Activated naive CD4-positive, alpha-beta T cell treated with anti-CD3 and anti-CD28 coated beads for 36 hours (primary cell): ENCODE measurements at regions not wholly inside any gene's neighbourhood (a gene's known extent, or its start where the extent isn't known, plus 50 kb on each side); places are given as distances from the start of the nearest gene placed in this dataset.

Experiments used
- CTCF ChIA-PET: fragments of 350-600 bp; sonication (Branson Sonifier 250); formaldehyde crosslinking; loops from one replicate; lab custom pipeline; 2021; ENCODE audit warnings: antibody characterized with exemption; lab: Charles Lee
- DNase-seq: peaks from one replicate; pipeline ENCODE4 v3.0.0-alpha.2; 2020
- H3K27ac Mint-ChIP-seq: one replicate; pipeline ENCODE4 v1.8.0; 2021; ENCODE audit warnings: mild to moderate bottlenecking, mixed read lengths
- H3K27me3 Mint-ChIP-seq: one replicate; pipeline ENCODE4 v1.8.0; 2021; ENCODE audit warnings: low read depth, mixed read lengths
- H3K36me3 Mint-ChIP-seq: one replicate; pipeline ENCODE4 v1.8.0; 2021; ENCODE audit warnings: low read depth, mixed read lengths
- H3K4me1 Mint-ChIP-seq: one replicate; pipeline ENCODE4 v1.8.0; 2021; ENCODE audit warnings: low read depth, mixed read lengths
- H3K4me3 Mint-ChIP-seq: one replicate; pipeline ENCODE4 v1.8.0; 2021; ENCODE audit warnings: mild to moderate bottlenecking, moderate library complexity, mixed read lengths
- H3K9me3 Mint-ChIP-seq: one replicate; pipeline ENCODE4 v1.8.0; 2021; ENCODE audit warnings: mixed read lengths
- intact Hi-C: fragments of 100-400 bp; cut with micrococcal nuclease; formaldehyde crosslinking; loops from one replicate; pipeline ENCODE4 v1.15.1; 2023

- intact Hi-C loops: no loop called here
- Mint-ChIP-seq H3K9me3 (peaks cover 2% of the 10 kb centered on the region), H3K27me3 (peaks cover 27% of the 10 kb centered on the region), H3K27ac (no peak overlapping the region), H3K36me3 (no peaks in the 10 kb centered on the region), H3K4me1 (no peaks in the 10 kb centered on the region), H3K4me3 (no peak overlapping the region)
- CTCF ChIA-PET: no interaction called here
- peak; percentile 2 for DNase-seq
These were observed 64.3 kb upstream of the DIO3 start for GRCh38 chr14:101496776-101497683.

- H3K9me3 Mint-ChIP-seq: peaks cover 2% of the 10 kb centered on the region
- CTCF ChIA-PET: no interaction called here
- DNase-seq: peak; percentile 0
- H3K27me3 Mint-ChIP-seq: peaks cover 27% of the 10 kb centered on the region
- no peak overlapping the region for H3K27ac Mint-ChIP-seq
- no peaks in the 10 kb centered on the region for H3K36me3 Mint-ChIP-seq
- no peak overlapping the region for H3K4me3 Mint-ChIP-seq
- H3K4me1 Mint-ChIP-seq: no peaks in the 10 kb centered on the region
- intact Hi-C loops: no loop called here
These were observed 63.4 kb upstream of the DIO3 start for GRCh38 chr14:101497684-101498525.

GRCh38 chr14:101498526-101498860, 62.8 kb upstream of the DIO3 start:
- CTCF ChIA-PET: no interaction called here
- peaks cover 2% of the 10 kb centered on the region for H3K9me3 Mint-ChIP-seq
- H3K4me3 Mint-ChIP-seq: no peak overlapping the region
- no peak for DNase-seq
- H3K27ac Mint-ChIP-seq: no peak overlapping the region
- H3K36me3 Mint-ChIP-seq: no peaks in the 10 kb centered on the region
- H3K4me1 Mint-ChIP-seq: no peaks in the 10 kb centered on the region
- H3K27me3 Mint-ChIP-seq: peaks cover 27% of the 10 kb centered on the region
- intact Hi-C loops: no loop called here

- intact Hi-C loops: no loop called here
- Mint-ChIP-seq H3K9me3 (no peaks in the 10 kb centered on the region), H3K4me1 (no peaks in the 10 kb centered on the region), H3K27ac (no peak overlapping the region), H3K4me3 (no peak overlapping the region), H3K27me3 (peaks cover 27% of the 10 kb centered on the region), H3K36me3 (no peaks in the 10 kb centered on the region)
- CTCF ChIA-PET: no interaction called here
- no peak for DNase-seq
These were observed 62.2 kb upstream of the DIO3 start for GRCh38 chr14:101499080-101499479.

- H3K36me3 Mint-ChIP-seq: no peaks in the 10 kb centered on the region
- H3K4me1 Mint-ChIP-seq: no peaks in the 10 kb centered on the region
- intact Hi-C loops: no loop called here
- peaks cover 24% of the 10 kb centered on the region for H3K27me3 Mint-ChIP-seq
- H3K27ac Mint-ChIP-seq: no peak overlapping the region
- CTCF ChIA-PET: no interaction called here
- no peaks in the 10 kb centered on the region for H3K9me3 Mint-ChIP-seq
- DNase-seq: no peak
- no peak overlapping the region for H3K4me3 Mint-ChIP-seq
These were observed 61.8 kb upstream of the DIO3 start for GRCh38 chr14:101499513-101499912.

GRCh38 chr14:101500061-101500460, 61.2 kb upstream of the DIO3 start:
- no peaks in the 10 kb centered on the region for H3K4me1 Mint-ChIP-seq
- H3K36me3 Mint-ChIP-seq: no peaks in the 10 kb centered on the region
- H3K9me3 Mint-ChIP-seq: no peaks in the 10 kb centered on the region
- H3K4me3 Mint-ChIP-seq: no peak overlapping the region
- no peak for DNase-seq
- CTCF ChIA-PET: no interaction called here
- H3K27me3 Mint-ChIP-seq: peaks cover 24% of the 10 kb centered on the region
- intact Hi-C loops: no loop called here
- no peak overlapping the region for H3K27ac Mint-ChIP-seq

GRCh38 chr14:101500681-101501080, 60.6 kb upstream of the DIO3 start:
- CTCF ChIA-PET: interaction anchor here (1.3 kb wide), 1 partner anchor 122 kb away, joined by 3 read pairs; no protein-coding TSS in a partner anchor
- H3K27me3 Mint-ChIP-seq: peaks cover 24% of the 10 kb centered on the region
- H3K36me3 Mint-ChIP-seq: no peaks in the 10 kb centered on the region
- DNase-seq: no peak
- no peak overlapping the region for H3K27ac Mint-ChIP-seq
- H3K9me3 Mint-ChIP-seq: no peaks in the 10 kb centered on the region
- H3K4me1 Mint-ChIP-seq: no peaks in the 10 kb centered on the region
- intact Hi-C loops: no loop called here
- no peak overlapping the region for H3K4me3 Mint-ChIP-seq

GRCh38 chr14:101501341-101501740, 60.0 kb upstream of the DIO3 start:
- Mint-ChIP-seq H3K9me3 (no peaks in the 10 kb centered on the region), H3K4me1 (no peaks in the 10 kb centered on the region), H3K4me3 (no peak overlapping the region), H3K36me3 (no peaks in the 10 kb centered on the region), H3K27ac (no peak overlapping the region), H3K27me3 (peaks cover 20% of the 10 kb centered on the region)
- CTCF ChIA-PET: interaction anchor here (0.6 to 1.3 kb wide), 2 partner anchors 94 to 122 kb away, joined by 3 read pairs; no protein-coding TSS in a partner anchor
- DNase-seq: no peak
- intact Hi-C loops: no loop called here

GRCh38 chr14:101501858-101502615, 59.3 kb upstream of the DIO3 start:
- no peaks in the 10 kb centered on the region for H3K9me3 Mint-ChIP-seq
- no peaks in the 10 kb centered on the region for H3K36me3 Mint-ChIP-seq
- H3K4me1 Mint-ChIP-seq: no peaks in the 10 kb centered on the region
- H3K4me3 Mint-ChIP-seq: no peak overlapping the region
- peaks cover 19% of the 10 kb centered on the region for H3K27me3 Mint-ChIP-seq
- CTCF ChIA-PET: interaction anchor here (0.6 to 1.3 kb wide), 2 partner anchors 93 to 121 kb away, joined by 3 read pairs; no protein-coding TSS in a partner anchor
- DNase-seq: peak; percentile 0
- intact Hi-C loops: no loop called here
- H3K27ac Mint-ChIP-seq: no peak overlapping the region

GRCh38 chr14:101502761-101503392, 58.4 kb upstream of the DIO3 start:
- Mint-ChIP-seq H3K4me3 (no peak overlapping the region), H3K9me3 (no peaks in the 10 kb centered on the region), H3K4me1 (no peaks in the 10 kb centered on the region), H3K36me3 (no peaks in the 10 kb centered on the region), H3K27ac (no peak overlapping the region), H3K27me3 (peaks cover 14% of the 10 kb centered on the region)
- CTCF ChIA-PET: no interaction called here
- DNase-seq: peak; percentile 0
- intact Hi-C loops: no loop called here

GRCh38 chr14:101503431-101504095, 57.7 kb upstream of the DIO3 start:
- Mint-ChIP-seq H3K9me3 (no peaks in the 10 kb centered on the region), H3K4me3 (no peak overlapping the region), H3K27me3 (peaks cover 8% of the 10 kb centered on the region), H3K27ac (no peak overlapping the region), H3K4me1 (no peaks in the 10 kb centered on the region), H3K36me3 (no peaks in the 10 kb centered on the region)
- CTCF ChIA-PET: no interaction called here
- intact Hi-C loops: no loop called here
- peak; percentile 1 for DNase-seq
